Stimulated activated CD4-positive, alpha-beta T cell treated with anti-CD3 and anti-CD28 coated beads, Interleukin-15, amount 100 ng/mL, for 24 hours (primary cell): ENCODE measurements at regions not wholly inside any gene's neighbourhood (a gene's known extent, or its start where the extent isn't known, plus 50 kb on each side); places are given as distances from the start of the nearest gene placed in this dataset.
"Not testable (repeated sequence)": the region's sequence is repeated elsewhere in the genome, so short reads cannot be mapped to it uniquely, and the experiment has no call there.

Source experiments
- DNase-seq: peaks from one replicate; pipeline ENCODE4 v3.0.0-alpha.2; 2020

GRCh38 chr2:4049463-4049862 lies 346.1 kb downstream of the DCDC2C start:
- DNase-seq: no peak

DNA sequence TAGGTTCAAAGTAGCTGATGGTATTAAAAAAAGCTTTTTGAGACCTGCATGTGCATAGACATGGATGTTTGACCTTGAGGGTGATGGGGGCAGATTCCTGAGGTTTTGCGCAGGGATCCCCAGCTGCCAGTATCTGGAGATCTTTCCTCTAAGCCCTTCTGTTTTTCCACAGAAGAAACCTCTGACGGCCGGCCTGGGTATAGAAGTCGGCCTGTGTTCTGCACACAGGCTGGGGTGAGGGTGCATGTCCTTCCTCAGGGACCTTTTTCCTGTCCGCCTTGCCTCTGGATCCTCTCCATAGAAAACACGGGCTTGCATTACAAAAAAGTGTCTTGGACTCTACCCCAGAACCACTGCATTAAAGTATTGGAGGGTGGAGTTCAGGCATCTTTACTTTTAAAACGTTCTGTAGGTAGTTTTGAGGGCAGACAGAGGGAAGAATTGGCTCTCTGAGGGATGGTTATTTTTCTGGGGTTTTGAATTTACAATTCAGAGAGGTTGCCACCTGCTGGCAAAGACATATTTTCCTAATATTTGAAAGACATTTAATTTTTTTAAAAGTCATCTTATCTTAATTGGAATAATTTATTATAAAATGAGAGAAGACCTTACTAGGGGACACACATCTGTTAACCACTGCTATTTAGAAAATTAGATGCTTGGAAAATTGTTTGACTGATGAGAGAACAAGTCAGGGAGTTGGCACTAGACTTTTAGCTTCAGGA lies 350.6 kb downstream of the DCDC2C start:
- no peak for DNase-seq

DNA sequence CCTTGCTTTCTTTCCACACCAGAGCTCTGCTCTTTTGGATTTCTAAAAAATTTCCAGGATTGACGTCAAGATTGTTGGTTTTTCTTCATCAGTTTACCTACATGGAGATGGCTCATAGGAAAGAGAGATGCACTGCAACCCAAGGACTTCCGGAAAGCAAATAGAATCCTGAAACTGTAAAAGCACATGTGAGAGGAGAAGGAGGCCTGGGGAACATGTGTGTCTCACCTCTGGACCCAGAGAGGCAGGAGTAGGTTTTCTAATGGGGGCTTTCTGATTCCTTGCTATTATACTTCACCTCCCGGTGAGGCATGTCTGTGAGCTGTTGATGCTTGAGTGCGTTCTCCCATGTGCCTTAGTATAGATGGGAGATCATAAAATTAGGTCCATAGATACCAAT lies 362.8 kb downstream of the DCDC2C start:
- no peak for DNase-seq

GRCh38 chr2:4073026-4073569 lies 369.7 kb downstream of the DCDC2C start:
- no peak for DNase-seq

- DNase-seq: no peak
Measured at GRCh38 chr2:4077017-4077416, 373.6 kb downstream of the DCDC2C start.

- DNase-seq: no peak
Measured at GRCh38 chr2:4085186-4085585, 381.8 kb downstream of the DCDC2C start.

DNA sequence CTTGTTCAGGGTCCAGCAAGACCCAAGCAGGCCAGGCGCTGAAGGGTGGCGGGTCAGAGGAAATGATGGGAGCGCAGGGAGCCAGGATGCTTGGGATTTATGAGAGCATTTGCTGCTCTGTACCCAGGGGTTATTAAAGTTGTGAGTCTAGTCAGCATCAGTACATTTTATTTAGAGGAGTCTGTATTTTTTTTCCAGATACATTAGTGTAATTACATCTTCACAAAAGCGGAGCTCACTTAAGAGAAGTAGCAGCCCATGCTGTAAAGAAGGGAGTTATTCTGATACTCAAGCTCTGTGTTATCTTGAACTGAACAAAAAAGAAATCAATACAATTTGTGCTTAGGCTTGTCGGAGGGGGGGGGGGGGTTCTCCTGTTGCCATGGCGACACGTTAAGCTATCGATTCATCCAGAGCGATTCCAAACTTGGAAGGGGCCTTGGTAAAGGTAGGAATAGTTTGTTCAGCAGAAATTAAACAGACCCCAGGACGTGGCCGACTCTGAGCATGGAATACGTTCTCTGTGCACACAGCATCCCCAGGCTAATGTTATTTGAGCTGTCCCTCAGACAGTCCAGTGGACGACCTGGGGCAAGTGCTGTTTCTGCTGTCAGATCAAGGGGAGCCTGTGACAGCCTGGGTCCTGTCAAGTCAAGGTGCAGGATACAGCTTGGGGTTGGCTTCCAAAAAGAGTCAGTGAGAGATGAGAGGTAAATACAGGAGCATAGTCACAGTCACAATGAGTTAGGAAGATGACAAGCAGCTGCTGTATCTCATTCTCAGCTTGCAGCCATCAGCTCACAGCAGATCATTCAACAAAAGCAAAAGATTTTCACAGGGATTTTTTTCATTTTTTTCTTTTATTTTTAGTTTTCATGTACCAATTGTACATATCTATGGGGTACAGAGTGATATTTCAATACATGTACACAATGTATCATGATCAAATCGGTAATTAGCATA lies 387.6 kb downstream of the DCDC2C start:
- no peak for DNase-seq

DNA sequence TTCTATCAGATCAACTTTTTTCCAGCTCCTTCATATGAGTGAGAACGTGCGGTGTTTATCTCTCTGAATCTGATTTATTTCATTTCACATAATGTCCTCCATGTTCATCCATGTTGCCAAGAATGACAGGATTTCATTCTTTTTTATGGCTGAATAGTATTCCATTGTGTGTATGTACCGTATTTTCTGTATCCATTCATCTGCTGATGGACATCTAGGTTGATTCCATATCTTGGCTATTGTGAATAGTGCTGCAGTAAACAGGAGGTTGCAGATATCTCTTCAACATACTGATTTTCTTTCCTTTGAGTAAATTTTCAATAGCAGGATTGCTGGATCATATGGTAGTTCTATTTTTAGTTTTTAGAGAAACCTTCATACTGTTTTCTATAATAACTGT lies 388.5 kb downstream of the DCDC2C start:
- no peak for DNase-seq

GRCh38 chr2:4094743-4095142 lies 391.4 kb downstream of the DCDC2C start:
- no peak for DNase-seq

DNA sequence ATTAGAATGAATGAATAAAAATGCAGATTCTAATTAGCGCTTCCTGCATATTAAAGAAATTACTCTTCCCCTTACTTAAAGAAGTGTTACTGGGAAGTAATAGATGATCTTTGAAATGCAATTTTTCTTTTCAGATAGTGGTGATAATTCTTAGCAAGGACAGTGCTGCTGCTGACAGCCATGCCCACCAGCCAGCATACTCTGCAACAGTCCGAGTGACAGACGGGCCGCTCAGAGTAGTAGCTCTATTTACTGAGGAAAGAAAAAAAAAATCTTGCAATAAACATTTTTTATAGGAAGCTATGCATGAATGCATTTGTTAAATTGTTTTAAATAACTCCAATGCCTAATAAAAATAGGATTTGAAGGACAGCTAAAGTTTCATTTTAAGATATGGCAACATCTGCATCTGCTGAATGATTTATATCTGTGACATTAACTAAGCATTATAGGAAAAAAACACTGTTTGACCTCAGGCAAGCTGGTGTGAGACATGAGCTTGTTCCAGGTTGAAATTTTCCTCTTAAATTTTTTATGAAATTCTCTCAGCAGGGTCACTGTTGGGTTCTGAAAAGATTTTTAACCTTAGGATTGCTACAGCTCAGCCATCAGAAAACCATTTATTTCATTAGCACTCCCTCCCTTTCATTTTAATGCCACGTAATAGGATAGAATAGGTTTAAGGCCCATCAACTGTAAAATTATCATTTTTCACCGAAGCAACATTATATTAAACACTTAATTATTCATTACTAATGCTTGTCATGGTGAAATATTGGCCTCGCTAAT lies 393.8 kb downstream of the DCDC2C start:
- DNase-seq: no peak

- no peak for DNase-seq
Measured at GRCh38 chr2:4098137-4098536, 394.8 kb downstream of the DCDC2C start.

- no peak for DNase-seq
Measured at GRCh38 chr2:4101936-4102335, 398.6 kb downstream of the DCDC2C start.

DNA sequence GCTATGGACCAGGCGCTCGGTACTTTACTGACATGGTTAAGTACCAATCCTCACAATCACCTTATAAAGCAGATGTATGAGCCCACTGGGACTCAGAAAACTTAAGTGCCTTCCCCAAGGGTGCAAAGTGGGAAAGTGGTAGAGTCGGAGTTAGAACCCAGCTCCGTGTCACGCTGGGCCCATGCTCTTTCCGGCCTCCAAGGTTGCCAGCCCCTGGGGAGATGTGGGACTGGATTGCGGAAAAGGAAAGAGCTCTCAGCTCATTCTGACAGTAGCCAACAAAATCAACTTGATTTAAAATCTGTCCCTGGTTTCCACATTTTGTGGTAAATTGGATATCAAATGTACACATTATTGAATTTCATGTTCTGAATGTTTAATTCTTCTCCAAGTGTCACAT lies 403.8 kb downstream of the DCDC2C start:
- DNase-seq: no peak

DNA sequence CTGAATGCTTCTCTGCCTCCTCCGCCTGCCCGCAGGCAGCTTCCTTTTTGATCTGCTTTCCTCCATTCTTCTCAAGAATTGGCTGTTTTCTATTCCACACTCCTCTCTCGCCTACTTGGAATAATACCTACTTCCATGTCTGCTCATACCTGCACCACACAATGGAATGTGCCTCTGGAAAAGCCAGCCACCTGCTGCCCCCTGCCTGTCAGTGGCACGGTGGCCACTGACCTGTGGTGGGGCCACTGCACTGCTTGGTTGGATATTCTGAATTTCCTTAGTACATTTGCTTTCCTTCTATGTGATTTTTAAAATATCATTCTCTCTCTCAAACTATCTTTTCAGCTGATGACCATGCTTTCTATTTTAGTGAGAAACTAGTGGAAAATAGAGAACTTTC lies 406.9 kb downstream of the DCDC2C start:
- no peak for DNase-seq

- not testable (repeated sequence) for DNase-seq
Measured at GRCh38 chr2:4115435-4115834, 412.1 kb downstream of the DCDC2C start.

- no peak for DNase-seq
Measured at GRCh38 chr2:4122726-4123125, 419.4 kb downstream of the DCDC2C start.

- no peak for DNase-seq
Measured at GRCh38 chr2:4130651-4131050, 427.3 kb downstream of the DCDC2C start.

- no peak for DNase-seq
Measured at GRCh38 chr2:4134551-4135550, 431.5 kb downstream of the DCDC2C start.

DNA sequence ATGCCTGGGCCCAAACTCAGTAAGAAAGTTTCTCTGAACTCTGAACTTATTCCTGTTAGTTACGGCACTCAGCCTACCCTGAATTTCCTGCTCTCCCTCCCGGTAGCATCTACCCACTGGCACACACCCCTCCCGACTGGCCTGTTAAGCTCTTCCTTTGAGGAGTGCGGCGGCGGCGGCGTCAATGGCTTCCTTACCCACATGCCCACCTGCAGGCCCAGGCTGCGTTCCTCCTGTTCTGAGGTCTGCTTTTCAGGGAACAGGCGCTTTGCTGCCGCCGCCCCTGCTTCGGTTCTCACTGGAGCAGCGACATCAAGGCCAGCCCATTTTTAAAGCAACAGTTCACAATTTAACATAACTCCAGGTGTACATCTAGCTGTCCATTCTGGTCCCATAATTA lies 432.4 kb downstream of the DCDC2C start:
- no peak for DNase-seq

DNA sequence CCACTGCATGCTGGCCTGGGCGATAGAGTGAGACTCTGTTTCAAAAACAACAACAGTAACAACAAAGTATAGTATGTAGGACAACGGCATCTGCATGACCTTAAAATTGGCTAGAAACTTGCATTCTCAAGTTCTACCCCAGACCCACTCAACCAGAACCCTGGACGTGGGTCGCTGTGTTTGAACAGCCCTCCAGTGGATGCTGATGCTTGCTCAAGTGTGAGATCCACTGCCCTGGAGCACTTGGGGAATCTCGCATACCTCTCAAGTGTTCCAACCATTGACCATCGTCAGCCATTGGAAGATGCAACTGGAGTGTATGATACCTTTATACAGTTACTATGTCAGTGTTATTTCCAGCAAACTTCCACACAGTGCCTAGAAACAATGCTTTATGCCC lies 435.9 kb downstream of the DCDC2C start:
- DNase-seq: no peak

GRCh38 chr2:4139731-4140130 lies 436.4 kb downstream of the DCDC2C start:
- DNase-seq: no peak
